Mesothelial cell of epicardium (in vitro differentiated cells): ENCODE measurements at regions not wholly inside any gene's neighbourhood (a gene's known extent, or its start where the extent isn't known, plus 50 kb on each side); places are given as distances from the start of the nearest gene placed in this dataset.

Source experiments
- DNase-seq, 2 experiments: peaks; one replicate each; pipeline ENCODE4 v3.0.0; 2021; ENCODE audit warnings: low spot score in 2 of 2; ENCODE audit not compliant: unreplicated experiment in 2 of 2
- H3K27ac Mint-ChIP-seq: 2 replicates; pipeline ENCODE4 v1.8.0; 2021; ENCODE audit warnings: mixed read lengths
- H3K27me3 Mint-ChIP-seq: 2 replicates; pipeline ENCODE4 v1.8.0; 2021; ENCODE audit warnings: low read depth, mixed read lengths
- H3K36me3 Mint-ChIP-seq: 2 replicates; pipeline ENCODE4 v1.8.0; 2021; ENCODE audit warnings: mixed read lengths
- H3K4me1 Mint-ChIP-seq: 2 replicates; pipeline ENCODE4 v1.8.0; 2021; ENCODE audit warnings: mixed read lengths
- H3K4me3 Mint-ChIP-seq: 2 replicates; pipeline ENCODE4 v1.8.0; 2021; ENCODE audit warnings: mild to moderate bottlenecking, moderate library complexity, mixed read lengths
- H3K9me3 Mint-ChIP-seq: 2 replicates; pipeline ENCODE4 v1.8.0; 2021; ENCODE audit warnings: mixed read lengths
- CTCF ChIP-seq: fragments of 200-600 bp; sonication (generic); IDR thresholded peaks from one replicate; pipeline ENCODE4 v1.5.0; 2021; ENCODE audit warnings: antibody characterized with exemption; ENCODE audit not compliant: unreplicated experiment

- Mint-ChIP-seq H3K27ac (no peak overlapping the region), H3K36me3 (no peaks in the 10 kb centered on the region), H3K27me3 (no peaks in the 10 kb centered on the region), H3K4me3 (no peak overlapping the region), H3K9me3 (peaks cover 16% of the 10 kb centered on the region), H3K4me1 (no peaks in the 10 kb centered on the region)
- TF ChIP-seq CTCF, result no peak
- no peak for DNase-seq
Observed at GRCh38 chr9:104247899-104248460, 153.9 kb downstream of the SMC2 start.

GRCh38 chr9:104256031-104256695 lies 162.1 kb downstream of the SMC2 start:
- Mint-ChIP-seq H3K36me3 (no peaks in the 10 kb centered on the region), H3K27me3 (peaks cover 5% of the 10 kb centered on the region), H3K4me1 (peaks cover 23% of the 10 kb centered on the region), H3K27ac (peak overlapping the region; percentile 40), H3K9me3 (peaks cover 48% of the 10 kb centered on the region), H3K4me3 (no peak overlapping the region)
- no peak for TF ChIP-seq CTCF
- DNase-seq, result no peak

GRCh38 chr9:104256696-104257062 lies 162.6 kb downstream of the SMC2 start:
- Mint-ChIP-seq H3K36me3 (no peaks in the 10 kb centered on the region), H3K27me3 (peaks cover 5% of the 10 kb centered on the region), H3K4me3 (no peak overlapping the region), H3K4me1 (peaks cover 23% of the 10 kb centered on the region), H3K9me3 (peaks cover 48% of the 10 kb centered on the region), H3K27ac (no peak overlapping the region)
- no peak for TF ChIP-seq CTCF
- DNase-seq, result no peak

- DNase-seq, result no peak
- H3K4me1 Mint-ChIP-seq, result peaks cover 23% of the 10 kb centered on the region
- TF ChIP-seq CTCF, result no peak
- no peak overlapping the region for H3K27ac Mint-ChIP-seq
- peaks cover 5% of the 10 kb centered on the region for H3K27me3 Mint-ChIP-seq
- peaks cover 32% of the 10 kb centered on the region for H3K9me3 Mint-ChIP-seq
- H3K4me3 Mint-ChIP-seq, result no peak overlapping the region
- no peaks in the 10 kb centered on the region for H3K36me3 Mint-ChIP-seq
Observed at GRCh38 chr9:104258296-104259011, 164.3 kb downstream of the SMC2 start.

GRCh38 chr9:104260004-104260403 lies 165.9 kb downstream of the SMC2 start:
- Mint-ChIP-seq H3K27me3 (peaks cover 5% of the 10 kb centered on the region), H3K4me1 (peaks cover 23% of the 10 kb centered on the region), H3K27ac (no peak overlapping the region), H3K36me3 (no peaks in the 10 kb centered on the region), H3K9me3 (peaks cover 29% of the 10 kb centered on the region), H3K4me3 (no peak overlapping the region)
- TF ChIP-seq CTCF, result no peak
- no peak for DNase-seq
